Inflammatory macrophage treated with lipopolysaccharide for 1 hour (primary cell): ENCODE measurements at regions not wholly inside any gene's neighbourhood (a gene's known extent, or its start where the extent isn't known, plus 50 kb on each side); places are given as distances from the start of the nearest gene placed in this dataset.

Experiments used
- DNase-seq, 2 donors: peaks; one replicate each; pipeline ENCODE4 v3.0.0-alpha.2; 2020 to 2022

DNA sequence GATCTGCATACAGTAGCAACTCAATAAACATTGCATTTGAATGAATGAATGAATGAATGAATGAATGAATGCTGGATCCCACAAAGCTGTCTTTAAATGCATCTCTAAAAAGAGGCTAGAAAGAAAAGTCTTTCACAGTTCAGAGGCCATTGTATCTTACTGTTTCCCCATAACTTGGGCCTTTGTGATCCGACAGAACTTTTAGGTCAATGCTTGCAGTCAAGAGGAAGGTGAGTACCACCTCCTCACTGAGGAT, 119.9 kb upstream of the COPS8 start:
- DNase-seq = no peak

DNA sequence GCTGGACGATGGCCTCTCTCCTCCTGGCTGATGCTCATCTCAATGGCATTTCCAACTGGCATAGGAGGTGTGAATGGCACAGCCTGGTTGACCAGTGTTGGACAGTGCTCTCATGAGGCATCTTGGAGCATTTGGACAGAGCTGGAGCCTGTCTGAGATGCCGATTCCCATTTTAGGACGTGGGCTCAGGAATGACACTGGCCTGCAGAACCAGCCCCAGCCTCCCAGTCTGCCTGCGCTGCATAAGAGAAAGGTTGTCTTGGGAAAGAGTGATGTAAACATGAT, 118.2 kb upstream of the COPS8 start:
- DNase-seq = no peak

DNA sequence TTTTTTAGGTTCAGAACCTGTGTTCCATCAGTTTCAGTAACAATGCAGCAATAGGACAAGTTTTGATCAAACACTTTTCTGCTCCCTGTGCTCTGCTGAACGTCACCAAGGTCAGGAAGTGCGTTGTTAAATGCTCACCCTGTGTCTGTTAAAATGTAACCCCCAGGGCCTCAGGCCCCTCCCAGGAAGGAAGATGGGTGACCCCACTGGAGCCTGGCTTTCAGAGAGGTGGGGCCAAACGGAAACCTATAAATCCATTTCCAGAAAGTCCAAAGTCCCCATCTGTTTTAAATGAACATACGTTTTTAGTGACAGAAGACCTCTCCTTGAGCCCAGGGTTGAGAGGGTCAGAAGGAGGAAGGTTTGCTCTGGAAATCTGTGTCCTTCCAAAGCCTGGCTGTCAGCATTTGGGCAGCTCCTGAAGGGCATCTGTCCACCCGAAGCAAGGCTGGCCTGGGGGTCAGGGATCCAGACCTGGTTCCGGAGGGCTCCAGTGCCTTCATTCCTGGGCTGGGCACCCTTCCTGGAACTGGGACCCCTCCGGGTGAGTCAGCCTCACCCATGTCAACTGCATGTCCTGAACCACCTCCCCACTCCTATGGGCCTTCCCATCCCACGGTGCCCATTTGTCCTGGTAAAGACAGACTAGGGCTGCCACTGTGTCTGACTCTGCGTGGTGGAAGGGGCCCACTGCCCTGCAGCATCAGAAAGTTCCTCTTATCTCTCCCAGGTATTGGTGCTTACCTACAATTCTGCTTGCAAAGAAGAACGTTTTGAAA, 117.4 kb upstream of the COPS8 start:
- DNase-seq = no peak

DNA sequence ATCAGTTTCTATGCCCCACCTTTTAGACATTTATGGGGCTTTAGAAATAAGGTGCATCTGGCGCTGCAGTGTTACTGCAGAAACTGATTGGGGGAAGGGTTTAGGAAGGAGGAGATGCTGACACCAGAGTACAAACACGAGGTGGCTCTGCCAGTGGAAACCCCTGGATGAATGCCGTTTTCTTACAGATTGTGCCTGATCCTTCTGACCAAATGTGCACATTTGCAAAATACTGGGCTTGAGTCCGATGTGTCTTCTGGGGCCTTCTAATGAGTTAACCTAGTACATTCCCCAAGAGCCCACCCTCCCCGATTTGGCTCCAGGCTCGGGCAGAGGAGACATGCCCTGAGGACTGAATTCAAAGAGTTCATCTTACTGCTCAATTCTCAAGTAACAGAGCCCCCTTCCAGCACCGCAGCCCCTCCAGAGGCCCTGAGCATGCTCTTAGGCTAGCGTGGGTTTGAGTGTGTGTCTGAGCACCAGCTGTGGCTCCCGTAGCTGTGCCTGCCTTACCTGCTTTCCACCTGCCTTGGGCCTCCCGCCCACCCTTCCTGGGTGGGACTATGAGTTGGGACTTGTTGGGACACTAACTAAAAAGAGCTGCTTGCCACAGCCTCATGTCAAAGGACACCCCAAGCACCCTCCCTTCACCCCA, 116.7 kb upstream of the COPS8 start:
- DNase-seq = no peak

DNA sequence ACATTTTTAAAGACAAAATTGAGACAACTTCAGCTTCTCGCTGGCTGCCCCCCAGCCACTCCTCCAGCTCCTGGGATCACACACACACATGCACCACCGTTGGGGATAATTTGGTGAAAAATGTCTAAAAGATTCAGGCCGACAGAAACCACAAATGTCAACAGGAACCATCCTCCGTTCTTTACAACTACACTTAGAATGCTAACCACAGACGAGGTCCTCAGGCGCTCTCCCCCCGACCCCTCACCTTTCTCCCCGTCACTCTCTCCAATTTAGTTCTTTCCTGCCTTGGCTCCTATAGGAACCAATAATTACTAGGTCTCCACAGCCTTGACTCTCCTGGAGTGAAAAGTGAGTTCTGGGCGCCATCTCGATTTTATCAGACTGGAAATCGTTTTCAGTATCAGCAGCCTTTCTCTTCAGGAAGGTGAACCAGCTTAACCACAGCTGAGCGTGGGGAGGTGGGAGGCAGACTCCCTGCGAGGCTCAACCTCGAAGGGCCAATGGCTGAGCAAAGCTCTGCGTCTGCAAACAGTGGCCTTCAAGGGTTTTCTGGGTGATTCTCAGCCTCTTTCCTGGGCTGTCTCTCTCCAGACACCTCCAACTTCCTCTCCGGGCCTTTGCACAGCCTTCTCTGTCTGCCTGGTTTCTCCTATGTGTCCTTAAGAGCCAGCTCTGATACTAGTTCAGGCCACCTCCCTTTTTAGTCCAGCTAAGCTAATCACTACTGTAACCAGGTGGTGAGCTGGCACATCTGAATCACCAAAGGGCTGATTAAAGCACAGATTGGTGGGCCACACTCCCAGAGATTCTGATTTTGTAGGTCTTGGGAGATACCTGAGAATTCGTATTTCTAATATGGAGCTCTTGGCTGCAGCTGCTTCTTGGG, 115.7 kb upstream of the COPS8 start:
- DNase-seq = no peak

DNA sequence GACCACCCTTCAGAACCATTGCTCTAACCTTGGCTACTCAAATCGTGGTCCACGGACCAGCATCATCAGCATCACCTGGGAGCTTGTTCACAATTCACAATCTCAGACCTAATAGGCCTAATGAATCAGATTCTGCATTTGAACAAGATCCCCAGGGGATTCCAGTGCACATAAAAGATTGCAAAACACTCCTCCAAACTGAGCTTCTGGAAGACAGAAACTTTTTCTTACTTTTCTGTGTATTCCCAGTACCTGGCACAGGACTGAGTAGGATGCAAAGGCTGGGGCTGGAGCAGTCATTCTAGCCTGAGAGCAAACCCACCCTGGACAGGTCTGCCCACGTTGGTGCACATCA, 115.1 kb upstream of the COPS8 start:
- peak in 1 of 2 donors; percentile 42 for DNase-seq

DNA sequence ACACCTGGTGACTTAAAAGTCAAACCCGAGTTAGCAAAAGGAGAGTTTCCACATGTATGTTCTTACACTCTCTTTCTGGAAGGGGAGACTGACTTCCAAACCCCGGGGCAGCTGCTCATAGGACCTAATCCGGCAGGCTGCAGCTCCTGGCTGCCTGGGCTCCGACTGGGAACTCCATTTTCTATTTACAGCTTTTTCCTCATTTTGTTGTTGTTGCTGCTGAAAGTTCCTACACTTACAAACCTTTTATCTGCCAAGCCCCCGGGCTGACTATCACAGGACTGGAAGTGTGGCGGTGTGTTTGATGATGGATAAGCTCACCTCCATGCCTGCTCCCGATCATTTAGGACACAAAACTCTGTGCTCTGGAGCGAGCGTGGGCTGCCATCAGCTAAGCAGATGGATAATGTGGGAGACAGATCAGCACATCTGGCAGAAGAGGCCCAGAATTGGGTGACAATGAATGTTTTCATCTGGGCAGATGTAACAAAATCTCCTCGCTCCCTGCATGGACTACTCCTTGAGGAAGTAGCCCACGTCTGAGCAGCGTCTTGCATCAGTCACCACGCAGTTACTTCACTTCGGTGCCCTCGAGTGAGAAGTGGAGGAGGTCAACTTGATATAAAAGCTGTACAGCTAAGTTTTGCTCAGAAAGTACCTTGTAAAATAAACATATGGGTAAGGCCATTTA, 114.4 kb upstream of the COPS8 start:
- peak; percentile 92 to 96 for DNase-seq

DNA sequence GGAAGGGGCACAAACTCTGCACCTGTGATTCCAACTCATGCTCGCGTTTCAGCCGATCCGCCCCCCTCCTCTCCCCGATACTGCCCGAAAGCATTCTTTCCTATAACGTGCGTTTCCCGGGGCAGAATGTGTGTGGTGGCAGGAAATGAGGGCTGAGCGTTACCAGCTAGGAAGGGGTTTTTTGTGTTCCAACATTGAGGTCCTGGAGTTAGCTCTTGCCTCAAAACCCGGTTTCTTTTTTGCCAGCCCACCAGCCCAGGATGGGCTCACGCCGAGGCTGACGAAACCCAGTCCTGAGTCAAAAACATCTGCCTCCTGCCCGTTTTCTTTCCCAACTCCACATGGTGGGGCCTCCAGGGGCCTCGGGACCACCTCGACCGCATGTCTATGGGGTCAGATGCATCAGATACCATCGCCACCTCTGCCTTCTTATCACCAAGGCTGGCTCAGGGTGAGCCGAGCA, 113.7 kb upstream of the COPS8 start:
- peak in 1 of 2 donors; percentile 34 for DNase-seq

DNA sequence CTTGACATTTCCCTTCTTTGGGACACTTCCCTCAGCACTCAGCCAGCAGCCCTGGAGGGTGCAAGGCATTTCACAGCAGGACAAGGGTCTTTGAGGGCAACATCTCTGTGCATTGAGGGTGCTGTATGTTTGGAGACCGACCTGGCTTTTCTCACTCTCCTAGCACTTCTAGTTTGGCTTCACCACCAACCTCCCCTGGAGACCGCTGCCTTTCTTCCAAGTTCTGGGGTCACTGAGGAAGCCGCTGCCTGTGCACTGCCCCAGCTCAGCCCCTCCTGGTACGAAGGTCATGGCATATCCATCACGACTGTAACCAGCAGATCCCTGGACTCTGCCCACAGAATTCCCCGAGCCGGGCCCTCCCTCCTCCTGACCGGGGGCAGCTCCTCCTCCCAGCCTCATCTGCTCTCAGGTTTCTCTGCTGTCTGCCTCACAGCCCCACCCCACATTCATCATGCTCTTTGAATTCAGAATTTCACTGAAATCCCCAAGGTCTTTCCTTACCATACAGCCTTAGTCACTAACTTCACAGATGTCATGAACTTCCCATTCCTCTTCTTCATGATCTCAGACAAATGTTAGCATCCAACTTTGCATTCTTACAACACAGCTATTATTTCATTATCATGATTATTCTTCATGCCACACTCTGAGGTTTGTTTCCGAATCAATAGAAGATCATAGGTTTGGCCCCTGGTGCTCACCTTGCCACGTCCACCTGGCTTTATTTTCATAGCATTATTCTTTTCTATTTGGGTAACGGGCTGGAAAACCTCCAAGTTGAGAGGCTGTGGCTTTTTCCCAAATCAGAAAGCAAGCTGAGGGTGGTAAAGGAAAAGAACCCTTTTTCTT, 113.0 kb upstream of the COPS8 start:
- DNase-seq = peak; percentile 89 to 98

DNA sequence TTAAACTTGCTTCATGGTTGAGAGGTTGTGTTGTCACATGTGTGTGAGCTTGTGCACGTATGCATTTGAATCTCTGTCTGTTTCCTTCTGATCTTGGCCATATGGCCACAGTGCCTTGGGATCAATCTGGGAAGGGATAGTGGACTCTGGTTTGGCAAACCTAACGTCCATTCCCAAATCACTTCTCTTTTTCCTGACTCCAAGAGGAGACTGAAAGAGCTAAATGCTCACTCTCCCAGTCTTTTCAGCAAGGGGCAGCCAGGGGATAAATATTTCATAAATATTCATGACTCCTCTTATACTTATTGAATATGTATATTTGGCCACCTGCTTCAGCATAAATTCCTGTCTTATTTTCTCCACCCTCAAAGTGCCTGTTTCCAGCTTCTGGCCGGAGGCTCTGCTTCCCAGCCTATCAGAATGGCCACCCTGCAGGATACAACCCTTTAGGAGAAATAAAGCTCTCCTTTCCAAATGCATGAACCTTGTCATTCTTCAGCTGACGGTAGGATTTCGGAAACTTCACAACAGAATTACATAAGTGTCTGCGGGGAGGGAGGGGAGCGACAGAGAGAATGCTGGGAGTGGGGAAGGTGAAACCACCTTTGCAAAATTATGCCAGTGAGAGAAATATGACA, 112.2 kb upstream of the COPS8 start:
- no peak for DNase-seq

DNA sequence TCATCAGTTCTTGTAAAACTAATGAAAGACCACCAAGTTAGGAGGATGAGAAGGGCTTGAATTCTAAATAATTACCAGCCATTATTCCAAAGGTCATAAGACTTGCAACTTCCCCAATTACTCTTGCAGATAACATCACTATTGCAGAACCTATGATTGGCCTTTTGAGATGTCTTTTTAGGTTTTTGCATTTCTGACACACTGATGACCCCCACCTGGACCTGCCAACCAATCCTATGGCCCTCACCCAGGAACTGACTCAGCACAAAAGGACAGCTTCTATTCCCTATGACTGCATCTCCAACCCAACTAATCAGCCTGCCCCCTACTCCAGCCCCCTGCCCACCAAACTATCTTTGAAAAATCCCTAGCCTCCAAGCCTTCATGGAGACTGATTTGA, 111.5 kb upstream of the COPS8 start:
- peak; percentile 35 to 63 for DNase-seq

DNA sequence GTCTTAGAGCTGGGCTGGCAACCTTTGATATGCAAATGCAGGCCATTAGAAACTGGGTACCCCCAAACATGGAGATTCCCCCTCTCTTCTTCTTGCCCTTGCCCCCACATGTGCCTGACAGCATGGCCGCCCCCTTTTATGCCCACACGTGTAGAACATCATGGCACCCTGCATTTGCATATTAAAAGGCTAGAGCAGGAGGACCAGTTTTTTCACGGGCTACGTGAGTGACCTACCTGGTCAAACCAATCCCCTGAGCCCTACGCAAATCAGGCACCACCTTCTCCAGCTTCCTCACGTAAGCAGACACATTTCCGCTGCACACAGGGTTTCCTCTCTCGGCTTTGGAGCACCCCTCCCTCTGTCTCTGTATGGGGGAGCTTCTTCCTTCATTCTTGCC, 110.9 kb upstream of the COPS8 start:
- DNase-seq = no peak

DNA sequence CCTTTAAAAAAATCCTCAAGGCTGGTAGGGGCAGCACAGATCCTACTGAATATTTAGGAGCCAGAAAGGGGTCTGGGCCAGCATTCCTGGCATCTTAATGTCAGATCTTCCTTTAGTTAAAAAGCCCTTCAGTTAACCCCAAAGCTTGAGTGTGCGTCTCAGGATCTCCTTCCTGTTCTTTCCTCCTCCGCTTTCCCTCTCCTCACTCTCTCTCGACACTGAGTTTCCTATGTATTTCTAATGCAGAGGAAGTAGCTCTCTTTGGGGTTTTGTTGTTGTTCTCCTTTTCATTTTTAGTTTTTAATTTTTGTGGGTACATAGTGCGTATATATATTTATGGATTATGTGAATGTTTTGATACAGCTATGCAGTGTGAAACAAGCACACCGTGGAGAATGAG, 109.9 kb upstream of the COPS8 start:
- DNase-seq = peak; percentile 69 to 70

DNA sequence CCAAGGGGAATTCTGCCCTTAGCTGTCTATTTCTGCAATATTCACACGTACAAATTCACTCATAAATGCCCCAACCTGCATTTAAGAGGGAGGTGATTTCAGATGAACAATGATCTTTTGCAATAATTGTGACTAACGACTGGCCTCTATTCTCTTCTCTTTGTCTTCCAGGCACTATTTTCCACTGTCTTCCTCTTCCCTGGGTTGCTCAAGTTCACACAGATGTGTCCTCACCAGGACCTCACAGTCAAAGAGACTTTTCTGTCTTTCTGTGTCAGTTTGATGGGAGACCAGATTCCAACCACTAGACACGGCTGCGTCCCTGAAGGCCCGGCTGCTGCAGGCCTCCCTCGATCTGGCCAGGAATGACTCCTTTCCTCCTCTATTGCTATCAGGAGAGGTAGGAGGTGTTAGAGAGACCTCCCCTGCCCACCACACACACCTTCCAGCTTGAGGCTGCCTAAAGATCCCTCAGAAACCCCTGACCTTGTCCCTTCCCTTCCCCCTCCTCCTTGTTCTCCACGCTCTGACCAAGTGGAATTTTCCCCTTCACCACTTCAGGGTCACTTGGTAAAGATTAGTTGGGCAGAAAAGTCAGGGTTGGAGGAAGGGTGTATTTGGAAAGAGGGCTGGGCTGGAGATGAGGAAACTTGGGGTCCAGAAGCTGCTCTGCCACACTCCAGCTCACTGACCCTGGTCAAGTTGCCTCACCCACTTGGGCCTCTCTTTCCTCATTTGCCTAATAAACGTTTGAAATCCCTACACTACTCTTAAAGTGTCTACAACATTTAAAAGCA, 109.2 kb upstream of the COPS8 start:
- DNase-seq = peak; percentile 68 to 71

DNA sequence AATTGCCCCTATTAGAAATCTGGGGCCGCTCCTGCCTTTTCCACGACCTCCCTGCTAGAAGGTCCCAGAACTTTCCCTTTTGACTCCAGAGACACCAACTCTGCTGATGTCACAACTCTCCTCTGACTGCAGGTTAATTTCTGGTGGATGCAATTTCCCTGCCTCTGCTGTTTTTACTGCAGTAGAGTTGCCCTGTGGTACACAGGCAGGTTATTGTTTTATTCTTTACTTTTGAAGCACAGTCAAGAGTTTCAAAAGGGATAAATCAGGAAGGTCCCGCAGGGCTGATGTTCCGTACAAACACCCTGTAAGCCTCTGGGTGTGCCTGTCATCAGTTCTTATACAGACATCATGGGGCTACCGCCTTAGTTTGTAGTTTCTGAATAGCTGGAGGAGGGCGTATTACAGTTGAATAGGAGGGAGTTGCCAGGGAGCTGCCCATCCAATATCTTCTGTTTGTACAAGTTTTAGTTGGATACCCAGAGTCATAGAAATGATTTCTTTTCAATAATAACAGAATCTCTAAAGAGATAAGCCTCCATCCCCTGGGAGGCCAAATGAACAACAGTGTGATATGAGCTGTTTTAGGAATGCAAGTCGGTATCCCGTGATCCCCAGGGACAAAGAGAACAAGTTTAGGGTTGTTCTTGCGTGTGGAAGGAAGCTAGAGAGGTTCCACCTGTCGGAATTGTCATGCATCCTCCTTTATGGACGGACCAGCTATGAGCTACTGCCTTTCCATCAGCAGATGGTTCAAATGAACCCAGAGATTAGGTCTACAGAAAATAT, 108.4 kb upstream of the COPS8 start:
- no peak for DNase-seq

DNA sequence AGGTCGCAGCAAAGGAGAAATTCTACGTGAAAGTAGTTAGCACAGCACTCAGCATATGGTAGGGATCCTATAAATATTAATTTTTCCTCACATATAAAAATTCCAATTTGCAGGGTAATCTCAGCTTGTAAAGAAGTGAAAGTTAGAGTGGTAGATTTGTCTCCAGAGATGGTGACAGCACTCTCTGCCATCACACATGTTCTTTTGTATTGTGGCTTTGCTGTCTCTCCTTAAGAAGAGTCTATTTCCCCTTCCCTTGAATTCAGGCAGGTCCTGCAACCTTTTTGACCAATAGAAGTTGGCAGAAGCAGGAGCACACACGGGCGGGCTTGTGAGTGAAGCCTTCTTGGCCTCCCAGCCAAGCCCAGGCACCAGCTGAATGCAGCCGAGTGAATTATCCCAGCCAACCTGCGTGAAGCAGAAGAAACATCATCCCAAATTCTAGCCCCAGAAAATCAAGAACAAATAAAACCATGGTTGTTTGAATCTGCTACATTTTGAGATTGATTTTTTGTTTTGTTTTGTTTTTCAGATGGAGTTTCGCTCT, 107.8 kb upstream of the COPS8 start:
- DNase-seq = no peak

DNA sequence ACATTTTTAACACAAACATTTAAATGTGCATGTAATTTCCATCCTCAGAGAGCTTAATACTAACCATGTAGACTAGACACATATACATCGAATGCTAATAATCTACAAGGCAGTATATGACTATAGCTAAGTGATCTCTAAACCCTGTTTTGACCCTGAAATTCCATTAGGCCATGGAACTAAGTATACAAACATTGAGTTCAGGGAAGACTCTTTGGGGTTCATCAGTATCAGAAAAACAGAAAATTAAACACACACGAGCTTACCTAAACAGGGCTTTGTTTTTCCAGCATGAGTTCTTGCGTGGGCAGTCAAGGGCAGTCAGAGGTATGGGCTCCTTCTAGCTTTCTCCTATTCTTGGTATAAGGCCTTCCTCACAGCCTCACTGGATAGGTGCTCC, 106.0 kb upstream of the COPS8 start:
- no peak for DNase-seq

DNA sequence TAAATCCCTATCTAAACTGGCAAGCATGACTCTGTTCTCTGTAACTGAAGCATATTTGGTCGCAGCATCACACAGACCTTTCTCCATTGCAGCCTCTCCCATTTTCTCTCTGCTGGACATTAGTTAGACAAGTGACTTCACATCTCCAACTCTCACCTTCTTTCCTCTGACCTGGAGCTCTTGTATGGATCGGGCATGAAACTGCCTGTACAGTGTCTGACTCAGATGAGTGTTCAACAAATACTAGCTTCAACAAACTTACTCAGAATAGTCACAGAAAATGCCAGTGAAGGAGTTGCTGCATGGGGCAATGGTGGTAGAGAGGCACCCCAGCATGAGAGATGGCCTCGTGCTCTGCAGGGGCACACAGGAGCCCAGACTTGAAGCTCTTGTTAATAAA, 104.7 kb upstream of the COPS8 start:
- no peak for DNase-seq

DNA sequence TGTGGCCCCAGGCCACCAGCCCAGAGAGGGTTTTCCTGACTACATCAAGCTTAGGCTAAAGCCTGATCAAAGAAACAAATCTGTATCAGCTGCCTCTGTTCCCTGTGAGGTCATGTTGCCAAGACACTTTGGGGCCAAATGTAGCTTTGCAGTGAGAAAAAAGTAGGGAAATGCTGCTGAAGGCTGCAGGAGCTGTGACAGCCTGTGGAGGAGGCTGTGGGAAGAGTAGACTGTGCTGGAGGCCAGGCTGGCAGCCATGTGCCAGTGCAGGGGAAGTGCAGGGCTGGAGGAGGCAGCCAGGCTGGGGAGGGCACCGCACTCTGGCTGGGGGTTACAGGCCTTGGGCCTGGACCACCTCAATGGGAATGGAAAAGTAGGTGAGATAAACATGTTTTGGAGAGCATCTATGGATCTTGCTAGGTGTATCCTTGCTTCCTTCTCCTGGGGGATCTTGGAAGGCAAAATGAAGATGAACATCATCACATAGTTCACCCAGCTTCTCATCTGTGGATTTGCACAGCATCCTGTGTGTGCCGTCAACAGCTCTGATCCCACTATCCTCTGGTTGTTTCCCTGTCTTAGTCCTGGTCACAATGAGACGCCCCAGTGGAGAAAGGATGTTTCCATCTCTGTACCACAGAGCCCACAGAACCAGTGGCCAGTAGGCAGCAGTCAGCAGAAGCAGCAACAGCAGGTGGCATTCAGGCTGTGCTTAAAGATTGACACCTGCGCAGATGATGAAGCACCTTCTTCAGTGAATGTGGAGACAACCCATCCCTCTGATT, 103.8 kb upstream of the COPS8 start:
- no peak for DNase-seq
